ENCODE measurements at regions not wholly inside any gene's neighbourhood (a gene's known extent, or its start where the extent isn't known, plus 50 kb on each side); places are given as distances from the start of the nearest gene placed in this dataset.

GRCh38 chr13:27691207-27691606 lies 69.5 kb downstream of the POLR1D start:
- Histone ChIP-seq H3K27me3 (ENCODE audit: insufficient read depth) (no peaks in the 10 kb centered on the region), H3K4me2 (no peak overlapping the region), H3F3A (replicated peaks; ENCODE audit: low read depth) (no peaks in the 10 kb centered on the region), H2AFZ (no peak overlapping the region), H3K4me1 (ENCODE audit: insufficient read depth) (no peaks in the 10 kb centered on the region), H3K4me3 (no peak overlapping the region), H3K36me3 (ENCODE audit: insufficient read depth) (no peaks in the 10 kb centered on the region), H3K27ac (ENCODE audit: low read depth) (no peak overlapping the region), H3K79me2 (replicated peaks; ENCODE audit: insufficient read depth) (no peaks in the 10 kb centered on the region), H4K20me1 (replicated peaks; ENCODE audit: insufficient read depth) (no peaks in the 10 kb centered on the region), H3K9me2 (ENCODE audit: insufficient read depth) (0 out of 2 replicates have a peak, but pooled peaks cover under 1% of the 10 kb centered on the region)
- DNase-seq (ENCODE audit: low spot score) (peak; percentile 11), ATAC-seq (no peak)
- no peaks in the 10 kb centered on the region for H3K4me1 Mint-ChIP-seq
- no peak overlapping the region for H3K27ac Mint-ChIP-seq
- no peaks in the 10 kb centered on the region for H3K27me3 Mint-ChIP-seq (ENCODE audit: insufficient read depth, low read depth, poor library complexity)
- no peaks in the 10 kb centered on the region for H3K36me3 Mint-ChIP-seq (ENCODE audit: low read depth)
- no peak for TF ChIP-seq EZH2 (IDR thresholded peaks at IDR 0.05; ENCODE audit: low read depth, unreplicated experiment)
- no peak for TF ChIP-seq STAT1 (IDR thresholded peaks at IDR 0.05; ENCODE audit: unreplicated experiment)
- no peak for TF ChIP-seq POLR2AphosphoS5 (IDR thresholded peaks at IDR 0.05; ENCODE audit: low read depth)
- TF ChIP-seq ETS1 (IDR thresholded peaks at IDR 0.05), result no peak
- TF ChIP-seq ZNF114 (CRISPR knock-in tag; IDR thresholded peaks at IDR 0.05), result no peak
- no peak for TF ChIP-seq NANOG (IDR thresholded peaks at IDR 0.05; ENCODE audit: borderline replicate concordance)
- TF ChIP-seq CTCF (conservative IDR thresholded peaks at IDR 0.05; ENCODE audit: low read depth in 2 of 2), result no peak
- no peak for TF ChIP-seq CREB1 (CRISPR knock-in tag; IDR thresholded peaks at IDR 0.05; ENCODE audit: low read depth)
- TF ChIP-seq REST (IDR thresholded peaks at IDR 0.05; ENCODE audit: unreplicated experiment), result no peak
- no peak for TF ChIP-seq JUNB (IDR thresholded peaks at IDR 0.05; ENCODE audit: unreplicated experiment)
- H3K4me3 Mint-ChIP-seq, result no peak overlapping the region
- peaks cover 22% of the 10 kb centered on the region; the same call in 2 of the 3 replicates for H3K9me3 Mint-ChIP-seq

GRCh38 chr13:27696731-27697130 lies 75.0 kb downstream of the POLR1D start:
- Histone ChIP-seq H3F3A (replicated peaks; ENCODE audit: low read depth) (no peaks in the 10 kb centered on the region), H3K9me2 (ENCODE audit: insufficient read depth) (no peaks in the 10 kb centered on the region; the same call in 1 of the 2 replicates), H3K4me1 (ENCODE audit: insufficient read depth) (no peaks in the 10 kb centered on the region), H3K79me2 (replicated peaks; ENCODE audit: insufficient read depth) (no peaks in the 10 kb centered on the region), H3K4me3 (no peak overlapping the region), H3K27ac (ENCODE audit: low read depth) (no peak overlapping the region), H2AFZ (no peak overlapping the region), H3K36me3 (ENCODE audit: insufficient read depth) (no peaks in the 10 kb centered on the region), H4K20me1 (replicated peaks; ENCODE audit: insufficient read depth) (no peaks in the 10 kb centered on the region), H3K27me3 (ENCODE audit: insufficient read depth) (no peaks in the 10 kb centered on the region), H3K4me2 (no peak overlapping the region)
- Mint-ChIP-seq H3K4me3 (no peak overlapping the region), H3K27ac (no peak overlapping the region), H3K4me1 (no peaks in the 10 kb centered on the region), H3K36me3 (ENCODE audit: low read depth) (no peaks in the 10 kb centered on the region), H3K27me3 (ENCODE audit: insufficient read depth, low read depth, poor library complexity) (peaks cover 3% of the 10 kb centered on the region), H3K9me3 (peaks cover 9% of the 10 kb centered on the region; the same call in 2 of the 3 replicates)
- DNase-seq (ENCODE audit: low spot score) (no peak), ATAC-seq (no peak)
- TF ChIP-seq REST (IDR thresholded peaks at IDR 0.05; ENCODE audit: unreplicated experiment) (no peak), CREB1 (CRISPR knock-in tag; IDR thresholded peaks at IDR 0.05; ENCODE audit: low read depth) (no peak), ZNF331 (CRISPR knock-in tag; IDR thresholded peaks at IDR 0.05; ENCODE audit: low read depth) (no peak), STAT1 (IDR thresholded peaks at IDR 0.05; ENCODE audit: unreplicated experiment) (no peak), EZH2 (IDR thresholded peaks at IDR 0.05; ENCODE audit: low read depth, unreplicated experiment) (no peak), POLR2AphosphoS5 (IDR thresholded peaks at IDR 0.05; ENCODE audit: low read depth) (no peak)
